GM12891 (cell line): ENCODE measurements at regions not wholly inside any gene's neighbourhood (a gene's known extent, or its start where the extent isn't known, plus 50 kb on each side); places are given as distances from the start of the nearest gene placed in this dataset.

ENCODE experiments used
- DNase-seq: peaks from one replicate; pipeline ENCODE4 v3.0.0; 2011; ENCODE audit warnings: low spot score; ENCODE audit not compliant: insufficient read length
- FAIRE-seq: peaks from 2 replicates; lab custom pipeline; 2011; peaks lifted over from hg19 to GRCh38; lab: Jason Lieb, UNC
- PAX5 ChIP-seq: IDR thresholded peaks from 2 replicates; pipeline ENCODE4 v1.6.1; 2011; ENCODE audit warnings: low read length, moderate library complexity, mild to moderate bottlenecking; ENCODE audit not compliant: insufficient read depth, severe bottlenecking
- POLR2A ChIP-seq: IDR thresholded peaks from 2 replicates; pipeline ENCODE4 v1.6.1; 2011; ENCODE audit warnings: low read depth, low read length, control low read depth
- POLR2AphosphoS5 ChIP-seq: IDR thresholded peaks from 2 replicates; pipeline ENCODE4 v1.6.1; 2011; ENCODE audit warnings: low read depth, low read length, control low read depth
- POU2F2 ChIP-seq: IDR thresholded peaks from 2 replicates; pipeline ENCODE4 v1.6.1; 2011; ENCODE audit warnings: low read depth, mild to moderate bottlenecking, control low read depth, low read length, moderate library complexity
- SPI1 ChIP-seq: IDR thresholded peaks from 2 replicates; pipeline ENCODE4 v1.6.1; 2011; ENCODE audit warnings: low read depth, low read length, control low read depth
- TAF1 ChIP-seq: IDR thresholded peaks from 2 replicates; pipeline ENCODE4 v1.6.1; 2011; ENCODE audit warnings: low read depth, low read length, control low read depth

- TF ChIP-seq POLR2AphosphoS5 (no peak), SPI1 (no peak), PAX5 (no peak), POU2F2 (no peak), TAF1 (no peak), POLR2A (no peak)
- FAIRE-seq (no peak), DNase-seq (no peak)
Observed at GRCh38 chr20:1793821-1794220, 101.4 kb upstream of the SIRPA start.

GRCh38 chr20:1792274-1792673 is 102.9 kb upstream of the SIRPA start:
- no peak for FAIRE-seq
- DNase-seq: no peak
- TF ChIP-seq POLR2A (no peak), TAF1 (no peak), SPI1 (no peak), POU2F2 (no peak), PAX5 (no peak), POLR2AphosphoS5 (no peak)

DNA sequence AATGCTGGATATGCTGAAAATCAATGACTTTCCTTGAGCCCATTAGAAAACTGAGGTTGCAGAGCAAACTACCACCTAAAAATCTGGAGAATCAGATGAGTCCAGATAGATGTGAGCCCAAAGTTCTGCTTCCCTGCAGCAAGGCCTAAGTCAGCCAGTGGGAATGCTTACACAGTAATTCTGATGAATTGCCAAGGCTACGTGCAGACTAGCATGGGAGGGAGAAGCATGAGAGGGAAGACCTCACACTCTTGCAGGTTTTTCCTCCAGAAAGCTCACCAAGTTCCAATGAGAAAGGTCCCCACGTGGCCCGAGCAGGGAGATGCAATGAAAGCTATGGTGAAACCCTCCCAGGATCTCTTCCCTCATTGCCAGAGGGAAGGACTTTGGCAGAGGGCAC is 104.8 kb upstream of the SIRPA start:
- FAIRE-seq (no peak), DNase-seq (no peak)
- no peak for TF ChIP-seq SPI1
- TF ChIP-seq POLR2A: no peak
- TF ChIP-seq POU2F2: no peak
- TF ChIP-seq PAX5: no peak

- TF ChIP-seq POLR2A: no peak
- no peak for TF ChIP-seq SPI1
- TF ChIP-seq PAX5: no peak
- TF ChIP-seq POLR2AphosphoS5: no peak
- no peak for TF ChIP-seq POU2F2
- no peak for TF ChIP-seq TAF1
- no peak for FAIRE-seq
- DNase-seq: no peak
Observed at GRCh38 chr20:1788044-1788443, 107.2 kb upstream of the SIRPA start.

GRCh38 chr20:1786486-1786885 is 108.7 kb upstream of the SIRPA start:
- no peak for TF ChIP-seq POLR2A
- no peak for TF ChIP-seq SPI1
- TF ChIP-seq PAX5: no peak
- TF ChIP-seq TAF1: no peak
- no peak for TF ChIP-seq POU2F2
- no peak for TF ChIP-seq POLR2AphosphoS5
- DNase-seq: no peak
- FAIRE-seq: no peak

DNA sequence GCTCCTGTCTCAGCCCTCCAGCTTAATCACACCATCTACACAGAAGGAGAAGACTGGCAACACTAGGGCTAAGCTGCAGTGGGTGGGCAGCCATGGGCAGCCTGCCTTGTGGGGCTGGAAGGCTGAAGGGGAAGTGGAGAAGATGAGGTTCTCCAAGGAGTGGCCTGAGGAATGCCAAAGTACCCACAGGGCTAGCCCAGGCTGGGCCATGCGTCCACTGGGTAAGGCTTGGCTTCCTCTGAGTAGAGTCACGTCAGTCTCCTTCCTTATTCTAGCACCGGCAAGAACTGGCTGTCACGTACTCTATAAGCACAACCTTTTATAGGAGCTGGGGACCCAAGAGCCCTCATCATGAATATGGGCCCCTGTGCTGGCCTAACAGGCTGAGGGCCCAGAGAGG is 110.6 kb upstream of the SIRPA start:
- TF ChIP-seq SPI1 (no peak), POLR2A (no peak), POLR2AphosphoS5 (no peak)
- DNase-seq (no peak), FAIRE-seq (no peak)

DNA sequence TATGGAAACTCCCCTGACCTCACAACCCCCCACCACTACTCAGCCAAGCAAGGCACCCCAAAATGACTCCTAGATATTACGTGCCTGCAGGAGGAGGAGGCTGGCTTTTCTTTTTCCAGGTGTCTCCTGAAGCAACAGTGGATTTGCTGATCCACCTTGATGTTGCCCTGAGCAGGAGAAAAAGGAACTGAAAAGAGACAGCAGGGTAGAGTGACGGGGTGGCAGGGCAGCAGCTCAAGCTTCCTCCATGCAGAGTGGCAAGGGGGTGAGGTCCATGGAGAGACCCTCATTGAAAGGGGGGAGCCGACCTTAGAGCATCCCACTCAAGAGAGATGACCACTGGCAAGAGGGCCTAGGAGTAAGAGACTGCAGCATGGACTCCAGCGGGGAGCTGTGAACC is 112.0 kb upstream of the SIRPA start:
- DNase-seq: no peak
- FAIRE-seq: no peak

DNA sequence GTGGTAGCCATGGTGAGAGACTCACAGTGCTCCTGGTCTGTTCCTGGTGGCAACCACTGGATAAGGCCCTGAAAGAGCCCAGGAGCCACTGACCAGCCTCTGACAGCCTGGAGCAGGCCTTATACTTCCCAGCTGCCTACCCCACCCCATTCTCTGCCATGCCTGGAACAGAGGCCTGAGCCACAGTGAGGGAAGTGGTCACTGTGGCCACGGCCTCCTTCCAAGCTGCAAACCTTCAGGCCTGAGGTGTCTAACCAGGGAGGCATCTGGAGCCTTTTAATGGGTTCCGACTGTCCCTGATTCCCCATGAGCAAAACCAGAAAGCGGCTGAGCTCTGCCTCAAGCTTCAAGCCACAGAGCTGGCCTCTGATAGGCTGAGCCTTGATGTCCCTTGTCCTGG is 113.0 kb upstream of the SIRPA start:
- DNase-seq (no peak), FAIRE-seq (no peak)
- no peak for TF ChIP-seq POLR2A
- TF ChIP-seq TAF1: no peak
- TF ChIP-seq POU2F2: no peak
- no peak for TF ChIP-seq SPI1
- no peak for TF ChIP-seq POLR2AphosphoS5
- TF ChIP-seq PAX5: no peak

More for the DNA sequence above, 112.0 kb upstream of the SIRPA start:
- TF ChIP-seq TAF1 (no peak), PAX5 (no peak), POLR2AphosphoS5 (no peak), POLR2A (no peak), SPI1 (peak; percentile 62)

- DNase-seq: no peak
- no peak for FAIRE-seq
- TF ChIP-seq POLR2A (no peak), POU2F2 (no peak), TAF1 (no peak), SPI1 (no peak), PAX5 (no peak), POLR2AphosphoS5 (no peak)
Observed at GRCh38 chr20:1779567-1779966, 115.6 kb upstream of the SIRPA start.

GRCh38 chr20:1778338-1778737 is 116.9 kb upstream of the SIRPA start:
- TF ChIP-seq SPI1 (no peak), PAX5 (no peak), POU2F2 (no peak), TAF1 (no peak), POLR2A (no peak), POLR2AphosphoS5 (no peak)
- FAIRE-seq (no peak), DNase-seq (no peak)

DNA sequence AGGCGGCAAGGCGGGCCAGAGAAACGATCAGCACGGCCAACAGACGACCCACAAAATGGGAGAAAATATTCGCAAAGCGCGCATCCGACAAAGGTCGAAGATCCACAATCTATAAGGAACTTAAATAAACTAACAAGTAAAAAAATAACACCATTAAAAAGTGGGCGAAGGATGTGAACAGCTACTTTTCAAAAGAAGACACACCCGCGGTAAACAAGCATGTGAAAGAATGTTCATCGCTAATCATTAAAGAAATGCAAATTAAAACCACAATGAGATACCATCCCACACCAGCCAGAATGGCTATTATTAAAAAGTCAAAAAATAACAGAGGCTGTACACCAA is 117.8 kb upstream of the SIRPA start:
- FAIRE-seq (no peak), DNase-seq (no peak)
- TF ChIP-seq SPI1: no peak
- TF ChIP-seq TAF1: no peak
